HTR-8/SVneo (cell line): ENCODE measurements at regions not wholly inside any gene's neighbourhood (a gene's known extent, or its start where the extent isn't known, plus 50 kb on each side); places are given as distances from the start of the nearest gene placed in this dataset.

ENCODE experiments used
- DNase-seq: peaks from one replicate; pipeline ENCODE4 v3.0.0; 2011; ENCODE audit warnings: low spot score, mixed read lengths; ENCODE audit not compliant: insufficient read length
- FAIRE-seq: peaks from 2 replicates; lab custom pipeline; 2011; peaks lifted over from hg19 to GRCh38; lab: Jason Lieb, UNC

DNA sequence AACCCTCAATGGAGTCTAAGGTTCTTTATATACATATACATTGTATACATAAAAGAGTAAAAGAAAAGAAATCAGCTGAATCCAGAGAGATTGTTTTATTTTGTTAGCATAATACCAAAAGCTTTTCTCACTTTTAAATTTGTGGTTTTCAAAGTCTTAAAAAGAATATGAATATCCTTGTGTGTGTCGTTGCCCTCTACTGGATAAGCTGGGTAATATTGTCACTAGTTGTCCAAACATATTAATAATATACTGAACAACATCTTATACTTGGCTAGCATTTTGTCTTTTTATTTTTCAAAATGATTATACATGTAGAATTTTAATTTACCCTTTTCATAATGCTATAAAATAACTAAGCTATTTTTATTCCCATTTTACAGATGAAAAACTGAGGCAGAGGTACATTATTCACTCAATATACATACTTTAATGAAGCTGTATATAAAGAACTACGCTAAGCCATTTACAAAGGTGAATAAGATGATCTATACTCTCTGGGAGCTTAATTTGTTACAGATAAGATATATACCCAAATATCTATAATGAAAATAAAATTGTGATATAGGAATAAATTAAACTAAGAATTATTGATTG, 531.7 kb downstream of the TFAP2B start:
- no peak for FAIRE-seq
- no peak for DNase-seq

DNA sequence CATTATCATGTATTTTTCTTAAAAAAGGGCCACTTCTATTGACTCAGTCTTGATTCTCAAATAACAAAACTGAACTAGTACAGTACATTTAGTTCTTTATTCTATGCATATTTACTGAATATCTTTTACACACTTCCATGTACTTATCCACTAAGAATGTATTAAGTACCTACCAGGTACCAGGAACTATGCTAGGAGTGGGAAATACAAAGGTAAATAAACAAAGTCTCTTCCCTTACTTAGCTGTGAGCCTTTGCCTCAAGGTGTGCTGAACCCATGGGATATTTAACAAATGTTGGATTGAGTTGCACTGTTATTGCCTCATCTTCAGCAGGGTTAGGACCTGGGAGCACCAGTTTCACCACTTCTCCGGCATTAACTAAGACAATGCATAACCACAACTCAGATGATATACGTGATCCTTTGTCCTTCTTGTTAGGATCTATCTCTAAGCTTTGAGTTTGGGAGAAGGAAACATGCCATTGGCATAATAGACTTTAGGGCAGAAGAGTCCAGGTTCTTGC, 533.9 kb downstream of the TFAP2B start:
- no peak for FAIRE-seq
- DNase-seq, result no peak

DNA sequence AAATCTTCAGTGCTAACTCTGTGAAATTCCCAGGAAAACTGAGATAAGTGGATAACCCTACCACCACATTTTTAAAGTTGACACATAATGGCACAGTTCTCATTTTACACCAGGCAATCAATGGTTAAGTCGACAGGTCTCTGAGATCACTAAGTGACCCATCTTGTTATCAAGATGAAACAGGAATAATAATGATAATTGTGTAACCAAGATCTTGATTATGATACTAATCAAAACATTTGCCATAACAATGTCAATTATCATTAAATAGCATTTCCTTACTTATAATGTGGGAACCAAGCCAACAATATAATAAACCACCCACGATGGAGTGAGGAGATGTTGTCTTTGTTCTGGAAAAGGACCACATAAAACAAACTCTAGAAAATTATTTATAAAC, 541.6 kb downstream of the TFAP2B start:
- FAIRE-seq (no peak), DNase-seq (no peak)

DNA sequence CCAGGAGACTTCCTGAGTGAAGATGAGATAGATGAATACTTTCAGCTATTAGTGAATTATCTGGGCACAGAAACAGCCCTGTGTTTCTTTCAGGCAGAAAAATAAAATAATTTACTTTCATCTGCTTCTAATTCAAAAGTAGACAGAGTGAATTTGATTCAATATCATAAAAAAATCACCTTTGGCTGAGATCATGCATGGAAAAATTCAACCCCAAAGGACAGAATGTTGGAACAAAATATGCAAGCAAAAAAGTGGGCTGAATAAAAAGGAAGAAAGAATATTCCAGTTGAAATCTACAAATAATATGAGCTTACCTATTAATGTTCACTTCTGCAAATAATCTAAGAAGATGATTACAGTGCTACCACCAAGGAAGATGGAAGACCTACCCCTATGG, 546.9 kb downstream of the TFAP2B start:
- DNase-seq (no peak), FAIRE-seq (no peak)

DNA sequence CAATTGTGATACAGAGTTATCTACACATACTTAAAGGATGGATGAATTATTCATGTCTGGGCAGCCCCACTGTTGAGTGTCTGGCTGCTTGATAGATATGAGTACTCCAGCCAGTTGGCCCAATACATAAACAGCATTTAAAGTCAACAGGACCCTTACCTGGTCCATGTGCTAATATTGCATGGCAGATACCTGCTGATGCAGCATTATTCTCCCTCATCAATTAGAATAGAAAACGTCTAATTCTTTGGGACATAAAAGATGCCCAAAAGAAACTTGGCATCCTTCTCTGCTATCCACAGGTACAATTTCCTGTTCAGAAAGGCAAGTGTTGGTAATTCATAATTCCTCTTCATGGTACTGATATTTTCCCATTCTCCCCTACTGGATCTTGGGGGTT, 550.8 kb downstream of the TFAP2B start:
- DNase-seq (no peak), FAIRE-seq (no peak)

DNA sequence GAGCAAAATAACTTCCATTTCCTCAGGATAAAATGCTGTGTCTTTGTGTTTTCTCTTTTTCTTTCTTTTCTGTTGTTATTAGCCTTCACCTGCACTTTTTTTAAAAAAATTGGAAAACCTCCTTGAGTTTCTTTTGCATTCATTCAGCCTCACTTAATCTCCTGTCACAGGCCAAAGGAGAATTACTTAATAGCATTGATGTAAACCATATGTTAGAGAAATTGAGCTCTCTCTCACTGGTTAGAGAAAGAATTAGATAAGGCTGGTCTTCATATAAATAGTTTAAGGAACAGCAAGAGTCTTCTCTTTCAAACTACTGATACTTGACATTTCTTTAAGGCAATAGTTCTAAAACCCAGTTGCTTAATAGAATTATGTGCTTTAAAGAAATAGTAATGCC, 564.2 kb downstream of the TFAP2B start:
- DNase-seq, result no peak
- FAIRE-seq, result no peak

DNA sequence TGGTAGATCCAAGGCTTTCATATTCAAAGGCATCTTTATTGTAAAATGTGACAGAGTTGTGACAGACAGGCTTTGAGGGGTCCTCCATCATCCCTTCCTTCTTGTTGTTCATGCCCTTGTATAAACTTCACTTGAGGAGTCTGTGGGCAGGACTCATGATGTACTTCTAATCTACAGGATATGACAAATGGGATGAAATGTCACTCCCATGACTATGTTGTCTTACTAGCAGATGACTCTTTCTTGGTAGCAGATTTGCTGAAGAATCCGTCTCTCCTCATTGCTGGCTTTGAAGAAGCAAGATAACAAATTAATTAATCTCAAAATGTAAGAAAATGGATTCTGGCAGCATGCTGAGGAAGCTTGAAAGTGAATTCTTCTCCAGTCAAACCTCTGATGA, 566.1 kb downstream of the TFAP2B start:
- no peak for DNase-seq
- FAIRE-seq, result no peak

DNA sequence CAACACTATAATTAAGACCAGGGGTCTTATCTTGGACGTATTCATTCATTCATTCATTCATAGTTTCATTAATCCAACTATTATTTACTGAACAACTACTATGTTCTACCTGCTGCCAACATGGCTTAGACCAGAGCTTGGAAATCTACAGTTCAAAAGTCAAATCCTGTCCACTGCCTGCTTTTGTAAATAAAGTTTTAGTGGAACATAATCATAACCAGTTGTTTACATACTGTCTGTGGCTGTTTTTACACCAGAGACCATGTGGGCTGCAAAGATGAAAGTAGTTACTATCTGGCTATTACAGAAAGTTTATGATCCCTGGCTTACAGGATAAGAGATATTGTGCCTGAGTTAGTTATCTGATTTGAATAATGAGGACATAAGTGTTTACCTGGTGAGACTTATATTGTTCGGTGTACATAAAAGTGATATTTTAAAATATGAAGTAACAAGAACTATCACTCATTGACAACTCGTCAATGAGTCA, 567.7 kb downstream of the TFAP2B start:
- no peak for DNase-seq
- FAIRE-seq, result no peak

DNA sequence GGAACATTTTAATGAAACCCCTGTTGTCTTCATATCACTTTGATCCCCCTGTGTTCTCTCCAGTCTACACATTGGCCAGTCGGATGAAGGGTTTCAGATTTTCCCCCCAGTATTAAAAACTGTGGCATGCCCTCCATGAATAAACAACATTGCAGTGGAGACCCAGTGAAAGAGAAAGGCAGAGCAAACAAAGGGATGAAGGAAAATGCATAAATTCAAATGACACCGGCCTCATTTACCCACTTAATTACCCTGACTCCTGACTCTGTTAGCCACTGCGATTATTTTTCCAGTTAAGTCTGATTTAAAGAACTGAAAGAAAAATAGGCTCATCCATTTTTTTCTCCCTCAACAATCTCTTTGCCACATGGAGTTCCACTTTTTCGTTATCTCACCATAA, 569.2 kb downstream of the TFAP2B start:
- FAIRE-seq, result no peak
- no peak for DNase-seq

DNA sequence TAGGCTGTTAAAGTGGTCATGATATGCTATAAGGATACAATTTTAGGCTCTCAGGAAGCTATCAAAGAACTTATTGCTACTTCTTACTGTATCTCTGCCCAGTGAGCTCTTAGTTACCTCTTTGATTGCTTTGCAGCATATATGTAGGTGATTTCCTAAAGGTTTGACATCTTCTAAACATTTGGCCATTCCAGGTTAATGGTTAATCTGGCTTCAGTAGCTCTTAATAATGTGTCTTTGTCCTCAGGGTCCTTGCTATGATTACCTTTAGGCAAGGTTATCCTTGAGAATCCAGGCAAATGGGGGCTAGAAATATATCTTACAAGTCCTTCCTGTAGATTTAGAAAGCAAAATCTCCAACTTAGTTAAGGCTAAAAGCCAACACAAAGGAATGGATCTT, 575.4 kb downstream of the TFAP2B start:
- no peak for FAIRE-seq
- no peak for DNase-seq

DNA sequence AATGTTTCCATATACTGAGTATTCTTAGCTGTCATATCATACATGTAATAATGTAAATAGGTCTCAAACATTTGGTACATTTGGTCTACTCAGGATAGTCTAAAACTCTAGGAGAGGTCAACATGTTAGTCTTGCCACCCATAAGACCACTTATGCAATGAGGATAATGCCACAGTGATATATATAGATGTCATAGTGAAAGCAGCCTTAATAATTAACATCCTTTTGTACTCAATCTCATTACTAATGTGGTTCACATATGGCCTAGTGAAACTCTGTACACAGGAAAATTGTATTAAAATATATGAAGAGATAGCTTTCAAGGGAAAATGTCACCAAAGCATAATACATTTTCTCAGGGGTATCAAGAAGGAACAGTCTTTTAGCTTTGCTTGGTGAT, 577.9 kb downstream of the TFAP2B start:
- DNase-seq (no peak), FAIRE-seq (no peak)

DNA sequence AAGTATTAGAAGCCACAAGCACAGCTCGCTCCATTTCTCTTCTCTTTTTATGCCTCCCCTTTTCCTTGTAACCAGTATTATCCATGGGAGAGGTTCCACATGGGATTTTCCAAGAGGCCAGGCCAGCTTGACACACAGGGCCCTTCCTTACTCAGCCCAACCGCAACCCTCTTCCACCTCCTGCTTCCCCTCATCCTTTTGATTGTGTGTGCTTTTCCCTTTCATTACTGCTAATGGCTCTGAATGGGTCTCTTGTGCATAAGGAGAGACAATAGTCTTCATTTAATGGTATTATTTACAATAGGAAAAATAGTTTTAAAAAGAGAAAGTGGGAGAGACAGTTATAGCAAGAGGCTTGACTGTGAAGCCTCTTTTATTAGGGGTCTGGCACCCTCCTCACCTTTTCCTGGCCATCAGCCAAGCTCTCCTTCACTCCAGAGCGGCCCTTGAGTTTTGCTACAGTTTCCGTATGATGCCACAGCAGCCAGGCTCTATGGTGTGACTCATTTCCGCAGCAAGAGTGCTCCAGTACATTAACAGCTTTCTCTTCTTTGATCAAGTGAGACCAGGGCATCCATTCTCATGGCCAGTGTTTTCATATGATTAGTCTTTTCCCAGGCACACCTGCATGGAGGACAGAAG, 579.5 kb downstream of the TFAP2B start:
- DNase-seq, result no peak

DNA sequence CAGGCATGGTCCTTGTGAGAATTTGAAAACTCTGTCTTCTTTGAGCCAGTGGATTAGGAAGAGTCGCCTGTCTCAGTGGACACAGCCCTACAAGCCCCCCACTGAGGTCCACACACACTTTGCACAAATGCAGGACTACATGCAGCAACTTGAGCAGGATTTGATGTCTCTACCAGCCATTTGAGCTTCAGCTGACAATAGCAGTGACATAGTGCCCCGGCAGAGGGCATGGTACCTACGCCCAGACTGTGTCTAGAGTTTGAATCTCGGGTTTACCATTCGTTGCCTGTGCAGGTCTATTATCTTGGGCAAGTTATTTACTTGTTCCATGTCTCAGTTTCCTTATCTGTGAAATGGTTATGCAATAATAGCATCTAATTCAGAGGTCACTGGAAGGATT, 580.1 kb downstream of the TFAP2B start:
- no peak for FAIRE-seq
- no peak for DNase-seq

More for the DNA sequence above, 579.5 kb downstream of the TFAP2B start:
- FAIRE-seq, result no peak

DNA sequence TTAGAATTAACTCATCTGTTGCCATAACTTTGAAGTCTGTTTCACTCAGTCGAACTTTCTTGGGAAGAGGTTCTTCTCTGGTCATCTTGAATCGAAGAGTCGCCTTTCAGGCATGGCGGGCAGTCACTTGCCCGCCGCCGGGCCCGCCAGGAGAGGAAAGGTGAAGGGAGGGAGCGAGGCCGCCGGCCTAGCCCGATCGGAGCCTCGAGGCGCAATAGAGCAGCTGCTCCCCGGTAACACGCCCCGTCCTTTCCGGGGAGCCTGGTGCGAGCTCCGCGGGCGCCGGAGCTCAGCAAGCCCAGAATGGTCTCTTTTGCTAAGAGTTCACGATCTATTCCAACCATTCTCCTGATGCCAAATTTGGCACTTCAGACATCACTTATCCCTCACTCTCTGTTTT, 591.8 kb downstream of the TFAP2B start:
- no peak for FAIRE-seq
- DNase-seq, result no peak

DNA sequence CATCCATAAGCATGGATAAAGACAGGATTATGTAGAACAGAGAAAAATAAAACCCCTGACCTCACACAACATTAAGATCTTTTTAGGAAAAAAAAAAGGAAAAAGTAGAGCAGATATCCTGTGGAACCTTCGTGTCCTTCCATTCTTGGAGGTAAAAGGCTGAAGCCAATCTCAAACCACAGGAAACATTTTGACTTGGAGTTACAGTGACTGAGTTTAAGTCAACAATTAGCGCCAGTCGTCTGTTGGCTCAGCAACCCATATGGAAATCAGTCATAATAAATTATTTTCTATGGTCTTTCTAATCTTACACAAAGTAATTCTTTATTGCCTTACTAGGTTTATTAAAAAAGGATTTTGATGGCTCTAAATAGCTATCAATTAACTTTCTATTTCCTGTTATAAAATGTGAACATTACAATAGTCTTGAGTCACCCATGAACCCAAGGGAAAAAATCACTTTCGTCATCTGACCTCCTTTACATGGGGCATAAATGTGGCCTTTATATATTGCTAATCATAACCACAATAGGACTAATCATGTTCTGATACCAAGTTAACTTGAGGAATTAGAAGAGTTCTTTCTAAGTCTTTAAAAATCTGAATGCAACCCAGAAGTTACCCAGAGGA, 592.9 kb downstream of the TFAP2B start:
- DNase-seq (no peak), FAIRE-seq (no peak)

DNA sequence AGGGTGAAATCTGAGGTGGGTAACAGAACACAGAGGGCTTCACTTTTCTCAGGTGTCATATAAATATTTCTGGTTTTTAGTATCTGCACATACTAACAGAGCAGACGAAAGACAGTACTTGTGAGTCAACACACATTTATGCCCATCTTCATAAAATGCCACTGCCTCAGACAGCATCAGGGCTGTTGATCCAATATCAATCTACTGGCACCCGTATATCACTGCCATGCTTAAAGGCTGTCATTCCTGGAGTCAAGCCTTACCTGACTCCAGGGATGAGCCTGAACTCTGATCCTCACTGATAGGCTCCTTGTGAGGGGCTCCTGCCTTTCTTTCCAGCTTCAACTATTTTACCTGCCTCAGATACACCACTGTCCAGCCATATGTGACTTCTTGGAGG, 595.7 kb downstream of the TFAP2B start:
- DNase-seq (no peak), FAIRE-seq (no peak)

DNA sequence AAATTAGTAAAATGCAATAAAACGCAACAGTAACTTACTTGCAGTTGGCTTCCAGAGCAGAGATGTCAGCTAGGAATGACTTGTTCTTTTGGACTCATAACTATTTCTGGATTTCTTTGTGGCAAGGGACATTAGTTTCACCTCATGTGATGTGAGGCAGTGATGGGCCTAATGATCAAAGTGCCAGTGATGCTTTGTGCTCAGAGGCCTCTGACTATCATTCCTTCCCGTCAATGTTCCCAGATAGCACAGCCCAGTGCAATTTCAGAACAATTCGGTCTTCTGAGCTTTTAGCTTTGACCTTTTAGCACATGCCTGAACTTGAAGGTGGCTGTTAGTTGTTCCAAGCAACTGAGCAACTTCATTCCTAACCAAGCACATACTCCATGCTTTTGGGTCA, 596.8 kb downstream of the TFAP2B start:
- DNase-seq (no peak), FAIRE-seq (no peak)

DNA sequence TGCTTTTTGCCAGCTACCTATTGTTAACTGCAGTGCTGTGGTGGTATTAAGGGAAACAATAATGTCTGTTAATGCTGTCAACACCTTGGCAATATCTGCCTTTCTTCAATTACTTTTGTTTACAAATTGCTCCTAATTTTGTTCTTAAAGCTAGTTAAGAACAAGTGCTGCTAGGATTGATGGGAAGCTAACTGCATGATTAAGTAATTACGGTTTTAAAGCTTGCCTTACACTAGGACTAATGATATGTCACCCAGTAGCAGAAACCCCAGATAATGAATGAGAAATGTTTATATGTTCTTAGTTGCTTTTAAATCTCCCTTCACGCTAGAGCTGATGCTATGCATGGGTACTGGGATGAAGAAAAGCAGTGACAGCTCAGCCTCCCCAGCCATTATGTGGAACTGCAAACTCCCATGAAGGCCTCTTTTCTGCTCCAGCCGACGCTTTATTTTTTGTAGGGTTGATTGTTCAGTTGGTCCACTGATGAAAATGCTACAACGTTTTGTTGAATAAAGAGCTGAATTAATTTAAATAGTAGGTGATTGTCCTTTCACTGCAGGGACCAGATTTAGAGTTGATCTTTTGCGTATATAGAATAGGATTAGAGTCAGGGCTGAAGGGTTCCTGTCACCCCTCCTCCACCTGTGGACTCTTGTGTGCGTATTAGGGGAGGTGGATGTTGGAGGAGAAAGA, 610.5 kb downstream of the TFAP2B start:
- no peak for DNase-seq
- FAIRE-seq, result no peak

DNA sequence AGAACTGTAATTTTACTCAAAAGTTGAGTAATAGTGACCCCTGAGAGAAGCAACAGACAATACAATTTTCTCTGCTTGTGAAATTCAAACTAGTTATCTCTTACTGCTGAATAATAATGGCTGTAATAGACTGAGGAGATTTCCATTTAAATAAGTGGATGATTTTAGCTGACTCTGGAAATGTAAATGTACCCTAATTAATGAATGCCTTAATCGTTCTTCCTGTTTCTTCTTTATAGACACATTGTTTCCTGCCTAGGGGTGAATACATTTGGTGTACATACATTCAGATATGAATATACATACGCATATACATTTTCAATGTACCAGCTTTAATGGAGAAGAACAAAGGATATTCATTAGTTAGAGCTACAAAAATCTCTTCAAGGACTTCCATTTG, 611.9 kb downstream of the TFAP2B start:
- FAIRE-seq, result no peak
- DNase-seq, result no peak

DNA sequence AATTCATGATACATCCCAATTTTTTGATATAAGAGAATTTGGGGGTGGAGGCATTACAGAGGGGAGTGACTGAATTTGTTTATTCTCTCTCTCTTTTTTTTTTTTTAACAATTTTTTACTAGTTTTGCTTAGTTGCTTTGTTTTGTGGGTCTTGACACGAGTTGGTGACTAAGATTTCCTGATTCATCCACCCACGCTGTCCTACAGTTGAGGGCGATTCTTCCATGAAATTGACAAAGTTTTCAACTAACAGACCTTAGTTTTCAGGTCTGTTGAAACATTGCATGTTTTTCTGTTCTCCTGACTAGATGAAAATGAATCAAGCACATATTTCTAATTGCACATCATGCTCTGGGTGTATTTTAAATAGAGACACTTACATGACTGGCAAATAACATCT, 613.8 kb downstream of the TFAP2B start:
- FAIRE-seq (no peak), DNase-seq (no peak)
